K562 (cell line): ENCODE measurements at regions not wholly inside any gene's neighbourhood (a gene's known extent, or its start where the extent isn't known, plus 50 kb on each side); places are given as distances from the start of the nearest gene placed in this dataset.

Experiments
- FOXP1 ChIP-seq: sonication (generic); formaldehyde crosslinking; IDR thresholded peaks from 2 replicates; pipeline ENCODE4 v1.8.0; 2022; ENCODE audit warnings: mild to moderate bottlenecking, missing genetic modification reagents
- HMG20A ChIP-seq: fragments of 450-650 bp; formaldehyde crosslinking; conservative IDR thresholded peaks from 2 replicates; pipeline ENCODE4 v1.4.0; 2020; ENCODE audit warnings: mild to moderate bottlenecking, mixed read lengths
- HNRNPUL1 ChIP-seq: fragments of 200-400 bp; formaldehyde crosslinking; IDR thresholded peaks from 2 replicates; pipeline ENCODE4 v1.6.1; 2017; ENCODE audit warnings: low read length
- JUND ChIP-seq, 2 experiments: IDR thresholded peaks; 2 replicates in 1 of 2; 3 replicates in 1 of 2; pipeline ENCODE4 v1.6.1; 2011; ENCODE audit warnings: borderline replicate concordance in 2 of 2, low read depth in 2 of 2, low read length in 2 of 2, improper control_type of control experiment in 1 of 2, missing biosample characterization in 1 of 2, missing genetic modification characterization in 1 of 2, missing genetic modification reagents in 1 of 2
- PHB2 ChIP-seq: fragments of 450-650 bp; IDR thresholded peaks from 2 replicates; pipeline ENCODE4 v1.6.1; 2017; ENCODE audit warnings: low read depth
- RCOR1 ChIP-seq, 2 experiments: IDR thresholded peaks; 2 replicates each; pipeline ENCODE4 v1.6.1; 2012; ENCODE audit warnings: low read depth in 2 of 2, low read length in 2 of 2, borderline replicate concordance in 1 of 2, improper control_type of control experiment in 1 of 2
- SP1 ChIP-seq: sonication (generic); formaldehyde crosslinking; IDR thresholded peaks from 2 replicates; pipeline ENCODE4 v1.8.1; 2022; ENCODE audit warnings: mild to moderate bottlenecking, missing genetic modification reagents
- SREBF1 ChIP-seq: fragments of 150-350 bp; IDR thresholded peaks from 2 replicates; pipeline ENCODE4 v1.6.1; 2014; ENCODE audit warnings: antibody characterized with exemption, low read depth, low read length, borderline replicate concordance
- YY1 ChIP-seq, 3 experiments: IDR thresholded peaks; 2 replicates each; pipeline ENCODE4 v1.6.1; 2011; ENCODE audit warnings: low read length in 2 of 3, mild to moderate bottlenecking in 2 of 3, moderate library complexity in 2 of 3, borderline replicate concordance in 1 of 3, control low read depth in 1 of 3, low read depth in 1 of 3; ENCODE audit not compliant: insufficient read depth in 3 of 3, insufficient replicate concordance in 2 of 3, control insufficient read depth in 1 of 3, insufficient read length in 1 of 3; ENCODE audit errors: extremely low read depth in 1 of 3
- TF ChIP-seq, protein P1 (sequence below), 3 experiments: IDR thresholded peaks in 2 of 3; conservative IDR thresholded peaks in 1 of 3; 2 replicates each; pipeline ENCODE4 v1.5.1; 2011 to 2012; ENCODE audit warnings: low read length in 3 of 3, mild to moderate bottlenecking in 3 of 3, control low read depth in 2 of 3, improper control_type of control experiment in 1 of 3, inconsistent platforms in 1 of 3, low read depth in 1 of 3, mixed read lengths in 1 of 3, moderate library complexity in 1 of 3; ENCODE audit not compliant: insufficient read depth in 2 of 3
- TF ChIP-seq, protein P2 (sequence below), 2 experiments: fragments of 450-650 bp; formaldehyde crosslinking in 1 of 2; IDR thresholded peaks; 2 replicates each; pipeline versions ENCODE4 v1.4.0 to v1.6.1; 2014 to 2020; ENCODE audit warnings: mild to moderate bottlenecking in 2 of 2, borderline replicate concordance in 1 of 2, low read depth in 1 of 2
- TF ChIP-seq, protein P3 (sequence below): fragments of 450-650 bp; formaldehyde crosslinking; IDR thresholded peaks from 2 replicates; pipeline ENCODE4 v1.4.0; 2022; ENCODE audit warnings: mild to moderate bottlenecking, moderate library complexity

DNA sequence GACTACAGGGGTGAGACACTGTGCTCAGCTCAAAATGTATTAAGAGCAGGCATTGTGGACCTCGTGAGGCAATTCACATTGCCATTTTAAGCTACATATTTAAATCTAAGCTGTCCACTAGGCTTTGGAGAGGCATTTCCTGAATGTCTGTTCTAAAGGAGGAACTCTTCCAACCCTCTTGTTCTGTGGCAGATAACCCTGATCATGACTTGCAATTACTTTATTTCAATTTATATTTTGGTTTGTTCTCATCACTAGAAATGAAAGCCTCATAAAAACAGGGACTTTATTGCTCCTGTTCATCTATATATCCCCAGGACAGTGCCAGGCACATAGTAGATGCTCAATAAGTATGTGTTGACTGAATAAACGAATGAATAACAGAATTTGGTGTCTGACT lies 84.0 kb upstream of the SALL4 start:
- no peak for TF ChIP-seq JUND (IDR thresholded peaks at IDR 0.05; ENCODE audit: borderline replicate concordance, low read depth, low read length)
- TF ChIP-seq JUND (tag; IDR thresholded peaks at IDR 0.05; ENCODE audit: borderline replicate concordance, low read depth, low read length): no peak
- no peak for TF ChIP-seq YY1 (IDR thresholded peaks at IDR 0.05; ENCODE audit: borderline replicate concordance in 1 of 3, control insufficient read depth in 1 of 3, extremely low read depth in 1 of 3, insufficient read depth in 3 of 3, insufficient read length in 1 of 3, insufficient replicate concordance in 2 of 3, low read depth in 1 of 3, low read length in 2 of 3)
- TF ChIP-seq, protein P1, sequence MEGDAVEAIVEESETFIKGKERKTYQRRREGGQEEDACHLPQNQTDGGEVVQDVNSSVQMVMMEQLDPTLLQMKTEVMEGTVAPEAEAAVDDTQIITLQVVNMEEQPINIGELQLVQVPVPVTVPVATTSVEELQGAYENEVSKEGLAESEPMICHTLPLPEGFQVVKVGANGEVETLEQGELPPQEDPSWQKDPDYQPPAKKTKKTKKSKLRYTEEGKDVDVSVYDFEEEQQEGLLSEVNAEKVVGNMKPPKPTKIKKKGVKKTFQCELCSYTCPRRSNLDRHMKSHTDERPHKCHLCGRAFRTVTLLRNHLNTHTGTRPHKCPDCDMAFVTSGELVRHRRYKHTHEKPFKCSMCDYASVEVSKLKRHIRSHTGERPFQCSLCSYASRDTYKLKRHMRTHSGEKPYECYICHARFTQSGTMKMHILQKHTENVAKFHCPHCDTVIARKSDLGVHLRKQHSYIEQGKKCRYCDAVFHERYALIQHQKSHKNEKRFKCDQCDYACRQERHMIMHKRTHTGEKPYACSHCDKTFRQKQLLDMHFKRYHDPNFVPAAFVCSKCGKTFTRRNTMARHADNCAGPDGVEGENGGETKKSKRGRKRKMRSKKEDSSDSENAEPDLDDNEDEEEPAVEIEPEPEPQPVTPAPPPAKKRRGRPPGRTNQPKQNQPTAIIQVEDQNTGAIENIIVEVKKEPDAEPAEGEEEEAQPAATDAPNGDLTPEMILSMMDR (IDR thresholded peaks at IDR 0.05 in 2 of 3, conservative IDR thresholded peaks at IDR 0.05 in 1 of 3; ENCODE audit: insufficient read depth in 2 of 3, low read depth in 1 of 3, low read length in 3 of 3): no peak
- no peak for TF ChIP-seq HNRNPUL1
- TF ChIP-seq, protein P2, sequence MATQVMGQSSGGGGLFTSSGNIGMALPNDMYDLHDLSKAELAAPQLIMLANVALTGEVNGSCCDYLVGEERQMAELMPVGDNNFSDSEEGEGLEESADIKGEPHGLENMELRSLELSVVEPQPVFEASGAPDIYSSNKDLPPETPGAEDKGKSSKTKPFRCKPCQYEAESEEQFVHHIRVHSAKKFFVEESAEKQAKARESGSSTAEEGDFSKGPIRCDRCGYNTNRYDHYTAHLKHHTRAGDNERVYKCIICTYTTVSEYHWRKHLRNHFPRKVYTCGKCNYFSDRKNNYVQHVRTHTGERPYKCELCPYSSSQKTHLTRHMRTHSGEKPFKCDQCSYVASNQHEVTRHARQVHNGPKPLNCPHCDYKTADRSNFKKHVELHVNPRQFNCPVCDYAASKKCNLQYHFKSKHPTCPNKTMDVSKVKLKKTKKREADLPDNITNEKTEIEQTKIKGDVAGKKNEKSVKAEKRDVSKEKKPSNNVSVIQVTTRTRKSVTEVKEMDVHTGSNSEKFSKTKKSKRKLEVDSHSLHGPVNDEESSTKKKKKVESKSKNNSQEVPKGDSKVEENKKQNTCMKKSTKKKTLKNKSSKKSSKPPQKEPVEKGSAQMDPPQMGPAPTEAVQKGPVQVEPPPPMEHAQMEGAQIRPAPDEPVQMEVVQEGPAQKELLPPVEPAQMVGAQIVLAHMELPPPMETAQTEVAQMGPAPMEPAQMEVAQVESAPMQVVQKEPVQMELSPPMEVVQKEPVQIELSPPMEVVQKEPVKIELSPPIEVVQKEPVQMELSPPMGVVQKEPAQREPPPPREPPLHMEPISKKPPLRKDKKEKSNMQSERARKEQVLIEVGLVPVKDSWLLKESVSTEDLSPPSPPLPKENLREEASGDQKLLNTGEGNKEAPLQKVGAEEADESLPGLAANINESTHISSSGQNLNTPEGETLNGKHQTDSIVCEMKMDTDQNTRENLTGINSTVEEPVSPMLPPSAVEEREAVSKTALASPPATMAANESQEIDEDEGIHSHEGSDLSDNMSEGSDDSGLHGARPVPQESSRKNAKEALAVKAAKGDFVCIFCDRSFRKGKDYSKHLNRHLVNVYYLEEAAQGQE (IDR thresholded peaks at IDR 0.05; ENCODE audit: borderline replicate concordance): no peak
- TF ChIP-seq, protein P2 (CRISPR knock-in tag; IDR thresholded peaks at IDR 0.05; ENCODE audit: low read depth): no peak
- no peak for TF ChIP-seq FOXP1
- no peak for TF ChIP-seq SP1 (CRISPR knock-in tag)
- no peak for TF ChIP-seq HMG20A (CRISPR knock-in tag)
- no peak for TF ChIP-seq RCOR1 (IDR thresholded peaks at IDR 0.05; ENCODE audit: borderline replicate concordance in 1 of 2, low read depth in 2 of 2, low read length in 2 of 2)
- TF ChIP-seq SREBF1: no peak
- TF ChIP-seq, protein P3, sequence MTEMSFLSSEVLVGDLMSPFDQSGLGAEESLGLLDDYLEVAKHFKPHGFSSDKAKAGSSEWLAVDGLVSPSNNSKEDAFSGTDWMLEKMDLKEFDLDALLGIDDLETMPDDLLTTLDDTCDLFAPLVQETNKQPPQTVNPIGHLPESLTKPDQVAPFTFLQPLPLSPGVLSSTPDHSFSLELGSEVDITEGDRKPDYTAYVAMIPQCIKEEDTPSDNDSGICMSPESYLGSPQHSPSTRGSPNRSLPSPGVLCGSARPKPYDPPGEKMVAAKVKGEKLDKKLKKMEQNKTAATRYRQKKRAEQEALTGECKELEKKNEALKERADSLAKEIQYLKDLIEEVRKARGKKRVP (CRISPR knock-in tag): no peak
- no peak for TF ChIP-seq PHB2
